Stimulated activated CD4-positive, alpha-beta T cell treated with anti-CD3 and anti-CD28 coated beads, TNF-alpha, amount 100 ng/mL, for 4 hours (primary cell): ENCODE measurements at regions not wholly inside any gene's neighbourhood (a gene's known extent, or its start where the extent isn't known, plus 50 kb on each side); places are given as distances from the start of the nearest gene placed in this dataset.
A peak's percentile ranks its signal among the peaks of the same experiment; 100 is the strongest.

Source experiments
- DNase-seq, 3 experiments: peaks; one replicate each; pipeline ENCODE4 v3.0.0-alpha.2; 2020; ENCODE audit warnings: low read depth in 3 of 3

- DNase-seq = no peak
Measured at GRCh38 chr9:129270205-129270604, 92.1 kb upstream of the IER5L start.

- no peak for DNase-seq
Measured at GRCh38 chr9:129267141-129267540, 89.1 kb upstream of the IER5L start.

- DNase-seq = no peak
Measured at GRCh38 chr9:129266536-129266935, 88.5 kb upstream of the IER5L start.

GRCh38 chr9:129264388-129264787 is 86.3 kb upstream of the IER5L start:
- DNase-seq = no peak

- no peak for DNase-seq
Measured at GRCh38 chr9:129263836-129264235, 85.8 kb upstream of the IER5L start.

- DNase-seq = no peak
Measured at GRCh38 chr9:129262261-129262660, 84.2 kb upstream of the IER5L start.

- no peak for DNase-seq
Measured at GRCh38 chr9:129259375-129259774, 81.3 kb upstream of the IER5L start.

GRCh38 chr9:129258823-129259301 is 80.8 kb upstream of the IER5L start:
- no peak for DNase-seq

- peak; percentile 81 to 89 (median 86) for DNase-seq
Measured at GRCh38 chr9:129258124-129258822, 80.2 kb upstream of the IER5L start.

- DNase-seq = no peak
Measured at GRCh38 chr9:129256959-129257713, 79.1 kb upstream of the IER5L start.

- no peak for DNase-seq
Measured at GRCh38 chr9:129254566-129255287, 76.7 kb upstream of the IER5L start.

GRCh38 chr9:129253803-129254381 is 75.8 kb upstream of the IER5L start:
- DNase-seq = no peak

- DNase-seq = no peak
Measured at GRCh38 chr9:129252937-129253802, 75.1 kb upstream of the IER5L start.

GRCh38 chr9:129250786-129251185 is 72.7 kb upstream of the IER5L start:
- no peak for DNase-seq

- DNase-seq = no peak
Measured at GRCh38 chr9:129247285-129248153, 69.5 kb upstream of the IER5L start.

- DNase-seq = no peak
Measured at GRCh38 chr9:129245276-129245675, 67.2 kb upstream of the IER5L start.

- no peak for DNase-seq
Measured at GRCh38 chr9:129242971-129243561, 65.0 kb upstream of the IER5L start.

GRCh38 chr9:129242191-129242941 is 64.3 kb upstream of the IER5L start:
- DNase-seq = no peak

GRCh38 chr9:129241725-129242124 is 63.7 kb upstream of the IER5L start:
- no peak for DNase-seq
